Endothelial cell of umbilical vein (primary cell): ENCODE measurements at regions not wholly inside any gene's neighbourhood (a gene's known extent, or its start where the extent isn't known, plus 50 kb on each side); places are given as distances from the start of the nearest gene placed in this dataset.

Experiments
- BruUV-seq: library from RNA; stranded (reverse); fragments of 400-500 nt; replicated peaks from 2 replicates; lab custom pipeline; 2021; lab: Mats Ljungman, UMichigan
- CTCF ChIA-PET: fragments of 300-600, 350-600 bp; sonication (Branson Sonifier 250); formaldehyde crosslinking; loops from one replicate; lab custom pipeline; 2021; ENCODE audit warnings: antibody characterized with exemption, inconsistent platforms; lab: Charles Lee
- POLR2A ChIA-PET: fragments of 300-600, 350-600 bp; sonication (Branson Sonifier 250); formaldehyde crosslinking; loops from one replicate; lab custom pipeline; 2021; ENCODE audit warnings: antibody characterized with exemption, inconsistent platforms; lab: Charles Lee
- DNase-seq: peaks from one replicate; pipeline ENCODE4 v3.0.0-alpha.2; 2011; ENCODE audit warnings: low read depth, low spot score
- FAIRE-seq: peaks from 2 replicates; lab custom pipeline; 2011; peaks lifted over from hg19 to GRCh38; lab: Jason Lieb, UNC
- H2AFZ ChIP-seq: 2 replicates; pipeline ENCODE4 v1.6.0; 2012; ENCODE audit warnings: low read depth, low read length, control low read depth, inconsistent platforms
- H3K27ac ChIP-seq: 2 replicates; pipeline ENCODE4 v1.5.1; 2011; ENCODE audit warnings: low read depth, mild to moderate bottlenecking, control low read depth, low read length, moderate library complexity; ENCODE audit not compliant: insufficient read depth
- H3K27me3 ChIP-seq, 2 experiments: 2 replicates each; pipeline versions ENCODE4 v1.6.0 to v1.6.1; 2011; ENCODE audit warnings: low read length in 2 of 2, mixed read lengths in 1 of 2; ENCODE audit not compliant: control insufficient read depth in 2 of 2, insufficient read depth in 2 of 2
- H3K36me3 ChIP-seq, 2 experiments: 2 replicates in 1 of 2; 3 replicates in 1 of 2; pipeline ENCODE4 v1.5.1; 2011; ENCODE audit warnings: low read length in 2 of 2, mild to moderate bottlenecking in 1 of 2, moderate library complexity in 1 of 2; ENCODE audit not compliant: control insufficient read depth in 2 of 2, insufficient read depth in 2 of 2; ENCODE audit errors: extremely low read depth in 1 of 2
- H3K4me1 ChIP-seq: 3 replicates; pipeline ENCODE4 v1.5.1; 2011; ENCODE audit warnings: mild to moderate bottlenecking, low read length; ENCODE audit not compliant: control insufficient read depth, insufficient read depth; ENCODE audit errors: extremely low read depth
- H3K4me2 ChIP-seq: 2 replicates; pipeline ENCODE4 v1.6.1; 2011; ENCODE audit warnings: low read length, control low read depth, mixed read lengths; ENCODE audit not compliant: insufficient read depth
- H3K4me3 ChIP-seq, 3 experiments: fragments of 200-600 bp in 1 of 3; sonication (generic), shearing (Covaris generic) in 1 of 3; replicated peaks in 1 of 3; 2 replicates each; pipeline ENCODE4 v1.5.1; 2011 to 2016; ENCODE audit warnings: control low read depth in 3 of 3, low read length in 3 of 3, mild to moderate bottlenecking in 2 of 3, inconsistent platforms in 1 of 3, low read depth in 1 of 3, moderate library complexity in 1 of 3; ENCODE audit not compliant: insufficient read depth in 1 of 3
- H3K79me2 ChIP-seq: 2 replicates; pipeline ENCODE4 v1.6.0; 2012; ENCODE audit warnings: low read length, inconsistent platforms; ENCODE audit not compliant: control insufficient read depth, insufficient read depth
- H3K9ac ChIP-seq: replicated peaks from 2 replicates; pipeline ENCODE3; 2011; ENCODE audit warnings: low read length, control low read depth; ENCODE audit not compliant: insufficient read depth; ENCODE audit errors: extremely low read depth
- H3K9me1 ChIP-seq: replicated peaks from 3 replicates; pipeline ENCODE4 v1.6.0; 2011; ENCODE audit warnings: mild to moderate bottlenecking, low read length; ENCODE audit not compliant: control insufficient read depth, insufficient read depth; ENCODE audit errors: extremely low read depth
- H3K9me3 ChIP-seq: replicated peaks from 2 replicates; pipeline ENCODE4 v1.5.1; 2012; ENCODE audit warnings: low read length, inconsistent platforms; ENCODE audit not compliant: control insufficient read depth, insufficient read depth
- H4K20me1 ChIP-seq: replicated peaks from 2 replicates; pipeline ENCODE3; 2011; ENCODE audit warnings: mild to moderate bottlenecking, low read length; ENCODE audit not compliant: control insufficient read depth, insufficient read depth; ENCODE audit errors: extremely low read depth
- EZH2 ChIP-seq: IDR thresholded peaks from 2 replicates; pipeline ENCODE4 v1.6.1; 2012; ENCODE audit warnings: borderline replicate concordance, low read depth, mild to moderate bottlenecking, moderate library complexity, low read length, inconsistent platforms; ENCODE audit not compliant: severe bottlenecking
- FOS ChIP-seq: IDR thresholded peaks from 2 replicates; pipeline ENCODE4 v1.6.1; 2011; ENCODE audit warnings: mild to moderate bottlenecking, low read length, moderate library complexity, borderline replicate concordance; ENCODE audit not compliant: insufficient read depth
- GATA2 ChIP-seq: IDR thresholded peaks from 2 replicates; pipeline ENCODE4 v1.7.0; 2011; ENCODE audit warnings: low read depth, mild to moderate bottlenecking, moderate library complexity, mixed read lengths, low read length; ENCODE audit not compliant: insufficient read length, insufficient read depth
- JUN ChIP-seq: IDR thresholded peaks from 2 replicates; pipeline ENCODE4 v1.6.1; 2011; ENCODE audit warnings: borderline replicate concordance, low read depth; ENCODE audit not compliant: insufficient read length, insufficient read depth
- MAX ChIP-seq: IDR thresholded peaks from 2 replicates; pipeline ENCODE4 v1.6.1; 2011; ENCODE audit not compliant: insufficient read depth, insufficient read length
- MYC ChIP-seq: IDR thresholded peaks from one replicate; pipeline ENCODE4 v1.6.1; 2011; ENCODE audit warnings: mild to moderate bottlenecking, low read depth, low read length
- POLR2A ChIP-seq: IDR thresholded peaks from 2 replicates; pipeline ENCODE4 v1.6.1; 2012; ENCODE audit warnings: low read depth, mild to moderate bottlenecking, control low read depth, low read length
- POLR2AphosphoS5 ChIP-seq: IDR thresholded peaks from 2 replicates; pipeline ENCODE4 v1.6.1; 2012; ENCODE audit warnings: low read depth, mild to moderate bottlenecking, control low read depth, low read length, moderate library complexity; ENCODE audit not compliant: insufficient read depth
- dilution Hi-C: fragments of 300-500 bp; cut with MboI; formaldehyde crosslinking; loops from one replicate; pipeline ENCODE4 v1.15.0; 2019; ENCODE audit warnings: low sequenced_read_pairs; ENCODE audit not compliant: extremely low pct_ligation_motif_present
- intact Hi-C: fragments of 100-400 bp; cut with micrococcal nuclease; formaldehyde crosslinking; loops from one replicate; pipeline ENCODE4 v1.10.0; 2022

DNA sequence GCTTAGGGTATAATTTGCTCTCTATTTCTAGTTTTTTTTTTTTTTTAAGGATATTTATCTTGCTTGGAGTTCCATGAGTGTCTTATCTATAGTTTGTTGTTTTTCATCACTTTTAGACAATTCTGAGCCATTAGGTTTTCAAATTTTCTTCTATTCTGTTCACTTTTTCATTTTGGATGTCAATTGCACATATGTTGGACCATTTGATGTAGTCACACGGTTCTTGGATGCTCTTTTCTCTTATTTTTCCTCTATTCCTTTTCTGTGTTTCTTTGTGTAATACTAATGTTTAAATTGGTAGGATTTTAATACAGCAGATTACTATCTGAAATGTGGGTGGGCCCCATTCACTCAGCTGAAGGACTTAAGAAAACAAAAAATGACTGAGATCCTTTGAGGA, 292.6 kb downstream of the CALCRL start:
- DNase-seq = no peak
- intact Hi-C loops = no loop called here
- Histone ChIP-seq H3K4me1 (no peaks in the 10 kb centered on the region), H3K9ac (no peak overlapping the region), H3K4me3 (no peak overlapping the region), H3K4me2 (no peak overlapping the region), H4K20me1 (no peaks in the 10 kb centered on the region), H3K79me2 (no peaks in the 10 kb centered on the region), H3K27ac (no peak overlapping the region), H2AFZ (no peak overlapping the region), H3K9me1 (no peaks in the 10 kb centered on the region), H3K9me3 (peaks cover 2% of the 10 kb centered on the region), H3K36me3 (no peaks in the 10 kb centered on the region), H3K27me3 (no peaks in the 10 kb centered on the region)
- ChIA-PET CTCF (no interaction called here), POLR2A (no interaction called here)
- no peak for TF ChIP-seq JUN
- TF ChIP-seq POLR2AphosphoS5 = no peak
- TF ChIP-seq EZH2 = no peak
- TF ChIP-seq MYC = no peak
- no peak for TF ChIP-seq MAX
- no peak for TF ChIP-seq FOS
- no peak for TF ChIP-seq POLR2A
- no peak for TF ChIP-seq GATA2
- BruUV-seq = no TSS peak
- dilution Hi-C loops = no loop called here
- no peak for FAIRE-seq

- Histone ChIP-seq H3K79me2 (no peaks in the 10 kb centered on the region), H3K9ac (no peak overlapping the region), H3K9me3 (no peaks in the 10 kb centered on the region), H3K9me1 (no peaks in the 10 kb centered on the region), H3K4me1 (no peaks in the 10 kb centered on the region), H3K27me3 (no peaks in the 10 kb centered on the region), H3K27ac (no peak overlapping the region), H2AFZ (no peak overlapping the region), H3K36me3 (no peaks in the 10 kb centered on the region), H3K4me2 (no peak overlapping the region), H3K4me3 (no peak overlapping the region), H4K20me1 (no peaks in the 10 kb centered on the region)
- BruUV-seq = no TSS peak
- FAIRE-seq (no peak), DNase-seq (peak; percentile 45)
- intact Hi-C loops = no loop called here
- dilution Hi-C loops = no loop called here
- ChIA-PET CTCF (interaction anchor here (1.5 to 1.9 kb wide), 2 partner anchors 15 to 288 kb away, joined by 3 to 7 read pairs; no protein-coding TSS in a partner anchor), POLR2A (no interaction called here)
- TF ChIP-seq MAX = no peak
Observed at GRCh38 chr2:187150670-187151069, 297.4 kb downstream of the CALCRL start.
